Right lobe of liver (tissue), 6 donors: ENCODE measurements at regions not wholly inside any gene's neighbourhood (a gene's known extent, or its start where the extent isn't known, plus 50 kb on each side); places are given as distances from the start of the nearest gene placed in this dataset.
A peak's percentile ranks its signal among the peaks of the same experiment; 100 is the strongest.

Experiments
- ATAC-seq, 4 donors: fragments of 200-7000 bp; cut with Tn5 transposase; one replicate each; pipeline ENCODE4 v1.9.1; 2020; ENCODE audit warnings: mild to moderate bottlenecking in 4 of 4, moderate library complexity in 4 of 4
- DNase-seq, 3 donors: peaks; one replicate each; pipeline ENCODE4 v3.0.0-alpha.2; 2020
- H3K27ac ChIP-seq, 3 donors: fragments of 200-600 bp; one replicate each; pipeline ENCODE4 v1.8.0; 2022
- H3K27me3 ChIP-seq, 2 donors: fragments of 200-600 bp; one replicate each; pipeline ENCODE4 v1.8.0; 2022
- H3K36me3 ChIP-seq, 4 donors: fragments of 200-600 bp; sonication (generic) in 1 of 4; one replicate each; pipeline versions ENCODE4 v1.5.1 to v1.8.0; 2017 to 2022; ENCODE audit warnings: control low read depth in 1 of 4
- H3K4me1 ChIP-seq, 4 donors: fragments of 200-600 bp; sonication (generic) in 1 of 4; one replicate each; pipeline versions ENCODE4 v1.5.1 to v1.8.0; 2017 to 2022; ENCODE audit warnings: control low read depth in 1 of 4
- H3K4me3 ChIP-seq, 3 donors: fragments of 200-600 bp; one replicate each; pipeline ENCODE4 v1.8.0; 2022
- H3K9me3 ChIP-seq, 4 donors: fragments of 200-600 bp; sonication (generic) in 1 of 4; one replicate each; pipeline versions ENCODE4 v1.5.1 to v1.8.0; 2017 to 2022; ENCODE audit warnings: control low read depth in 1 of 4
- POLR2A ChIP-seq: fragments of 450-650 bp; IDR thresholded peaks from one replicate; pipeline ENCODE4 v1.6.1; 2017; ENCODE audit warnings: antibody characterized with exemption, mild to moderate bottlenecking
- WGBS: methylation state at CpG from one replicate; pipeline ENCODE4 v1.1.6; 2018; ENCODE audit warnings: low coverage, low lambda C conversion rate; ENCODE audit not compliant: insufficient coverage; ENCODE audit errors: missing lambda C conversion rate; 5-methylcytosine and 5-hydroxymethylcytosine counted together
- intact Hi-C, 2 donors: fragments of 100-400 bp; cut with DNase I; formaldehyde crosslinking; loops; one replicate each; pipeline versions ENCODE4 v1.11.2 to v1.14.1; 2022
- TF ChIP-seq, protein P1 (sequence below), 4 donors: fragments of 200-600 bp in 3 of 4; fragments of 450-650 bp in 1 of 4; IDR thresholded peaks; one replicate each; pipeline versions ENCODE4 v1.5.1 to v1.8.0; 2016 to 2022; ENCODE audit warnings: antibody characterized with exemption in 4 of 4, mild to moderate bottlenecking in 2 of 4
- donor health status: DM: no; HTN: yes; CAD: no.
- donor health status: DM: no; HTN: no; CAD: no.
- donor health status: DM: no; HTN: no; CAD: no.
- donor health status: DM: no; HTN: yes; CAD: no.
- donor health status: DM: no; HTN: yes; CAD: no.

- TF ChIP-seq, protein P1, sequence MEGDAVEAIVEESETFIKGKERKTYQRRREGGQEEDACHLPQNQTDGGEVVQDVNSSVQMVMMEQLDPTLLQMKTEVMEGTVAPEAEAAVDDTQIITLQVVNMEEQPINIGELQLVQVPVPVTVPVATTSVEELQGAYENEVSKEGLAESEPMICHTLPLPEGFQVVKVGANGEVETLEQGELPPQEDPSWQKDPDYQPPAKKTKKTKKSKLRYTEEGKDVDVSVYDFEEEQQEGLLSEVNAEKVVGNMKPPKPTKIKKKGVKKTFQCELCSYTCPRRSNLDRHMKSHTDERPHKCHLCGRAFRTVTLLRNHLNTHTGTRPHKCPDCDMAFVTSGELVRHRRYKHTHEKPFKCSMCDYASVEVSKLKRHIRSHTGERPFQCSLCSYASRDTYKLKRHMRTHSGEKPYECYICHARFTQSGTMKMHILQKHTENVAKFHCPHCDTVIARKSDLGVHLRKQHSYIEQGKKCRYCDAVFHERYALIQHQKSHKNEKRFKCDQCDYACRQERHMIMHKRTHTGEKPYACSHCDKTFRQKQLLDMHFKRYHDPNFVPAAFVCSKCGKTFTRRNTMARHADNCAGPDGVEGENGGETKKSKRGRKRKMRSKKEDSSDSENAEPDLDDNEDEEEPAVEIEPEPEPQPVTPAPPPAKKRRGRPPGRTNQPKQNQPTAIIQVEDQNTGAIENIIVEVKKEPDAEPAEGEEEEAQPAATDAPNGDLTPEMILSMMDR (IDR thresholded peaks at IDR 0.05) = peak; percentile 68 to 76 (median 69)
- no peak for TF ChIP-seq POLR2A
- Histone ChIP-seq H3K27me3 (no peaks in the 10 kb centered on the region), H3K4me3 (no peak overlapping the region), H3K4me1 (no peaks in the 10 kb centered on the region), H3K27ac (no peak overlapping the region), H3K9me3 (no peaks in the 10 kb centered on the region), H3K36me3 (no peaks in the 10 kb centered on the region)
- peak; percentile 66 to 69 (median 67) for DNase-seq
- peak; percentile 87 to 93 (median 90) for ATAC-seq
- WGBS = 19% methylated on average over 11 of the region's 11 CpGs
- intact Hi-C loops = loop anchor here in 1 of 2 donors (10.0 kb wide), 1 partner anchor 354 kb away; the partner anchor contains the start of gene HES1
These were observed 187.9 kb downstream of the OPA1 start for GRCh38 chr3:193780810-193781478.

DNA sequence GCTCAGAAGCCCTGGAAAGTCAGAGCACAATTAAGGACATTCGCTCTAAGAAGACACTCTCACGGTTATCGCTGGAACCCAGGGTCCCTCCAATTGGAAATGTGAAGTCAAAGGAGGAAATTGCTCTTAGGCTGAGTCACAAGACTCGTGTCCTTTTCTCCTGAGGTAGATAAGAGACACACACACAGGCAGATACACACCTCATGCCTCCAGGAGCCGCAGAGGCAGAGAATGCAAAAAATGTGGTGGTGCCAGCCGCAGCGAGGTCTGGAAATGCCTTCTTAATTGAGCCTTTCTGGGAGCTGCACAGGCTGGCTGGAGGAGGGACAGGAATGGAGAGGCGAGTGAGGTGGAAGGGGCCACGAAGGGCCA is 189.3 kb downstream of the OPA1 start:
- Histone ChIP-seq H3K4me3 (no peak overlapping the region), H3K27me3 (no peaks in the 10 kb centered on the region), H3K9me3 (no peaks in the 10 kb centered on the region), H3K36me3 (no peaks in the 10 kb centered on the region), H3K4me1 (no peaks in the 10 kb centered on the region), H3K27ac (no peak overlapping the region)
- intact Hi-C loops = loop anchor here in 1 of 2 donors (10.0 kb wide), 1 partner anchor 353 kb away; the partner anchor contains the start of gene HES1
- TF ChIP-seq, protein P1 (IDR thresholded peaks at IDR 0.05) = no peak
- TF ChIP-seq POLR2A = no peak
- ATAC-seq = no peak
- DNase-seq = no peak
- 88% methylated on average over 5 of the region's 9 CpGs for WGBS

DNA sequence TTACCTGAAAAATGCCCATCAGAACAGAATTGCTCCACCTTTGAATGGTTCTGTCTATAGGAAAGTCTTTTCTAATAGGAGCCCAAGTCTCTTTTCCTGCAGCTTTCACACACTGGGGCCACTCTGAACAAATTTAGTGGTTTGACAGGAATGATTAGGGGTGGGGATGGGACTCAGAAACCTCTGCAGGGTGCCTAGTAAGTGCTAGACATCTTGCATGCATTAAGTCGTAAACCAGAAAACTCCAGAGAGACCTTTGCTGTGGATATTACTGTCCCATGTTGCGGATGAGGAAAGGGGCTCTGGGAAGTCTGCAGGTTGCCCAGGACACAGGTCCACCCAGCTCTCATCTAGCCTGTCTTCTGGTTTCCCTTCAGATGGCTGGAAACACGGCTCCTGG is 189.7 kb downstream of the OPA1 start:
- no peaks in the 10 kb centered on the region for H3K9me3 ChIP-seq
- H3K4me1 ChIP-seq = no peaks in the 10 kb centered on the region
- H3K4me3 ChIP-seq = no peak overlapping the region
- ATAC-seq = no peak
- 80% methylated on average over 1 of the region's 3 CpGs for WGBS
- H3K27ac ChIP-seq = no peak overlapping the region
- H3K27me3 ChIP-seq = no peaks in the 10 kb centered on the region
- TF ChIP-seq, protein P1 (IDR thresholded peaks at IDR 0.05) = no peak
- no peaks in the 10 kb centered on the region for H3K36me3 ChIP-seq
- DNase-seq = no peak
- intact Hi-C loops = loop anchor here in 1 of 2 donors (10.0 kb wide), 1 partner anchor 352 kb away; the partner anchor contains the start of gene HES1

- H3K4me1 ChIP-seq = peaks cover 0 to 5% (median 0%) of the 10 kb centered on the region in 4 donors
These were observed 190.3 kb downstream of the OPA1 start for GRCh38 chr3:193783166-193783896.

More at GRCh38 chr3:193783166-193783896, 190.3 kb downstream of the OPA1 start:
- ATAC-seq (no peak), DNase-seq (no peak)
- Histone ChIP-seq H3K27ac (no peak overlapping the region), H3K9me3 (no peaks in the 10 kb centered on the region), H3K36me3 (no peaks in the 10 kb centered on the region), H3K27me3 (no peaks in the 10 kb centered on the region), H3K4me3 (no peak overlapping the region)
- intact Hi-C loops = loop anchor here in 1 of 2 donors (10.0 kb wide), 1 partner anchor 351 kb away; the partner anchor contains the start of gene HES1
- 57% methylated on average over 4 of the region's 5 CpGs for WGBS
- TF ChIP-seq, protein P1 (IDR thresholded peaks at IDR 0.05) = no peak
- no peak for TF ChIP-seq POLR2A
